T-cell (primary cell): ENCODE measurements at regions not wholly inside any gene's neighbourhood (a gene's known extent, or its start where the extent isn't known, plus 50 kb on each side); places are given as distances from the start of the nearest gene placed in this dataset.

Experiments used
- ATAC-seq, 4 experiments: fragments of 200-7000 bp in 3 of 4; fragments of 150-1000 bp in 1 of 4; cut with Tn5 transposase; replicated peaks in 1 of 4; 1 replicate in 3 of 4; 2 replicates in 1 of 4; pipeline ENCODE4 v1.10.0; 2021; ENCODE audit warnings: moderate library complexity in 3 of 4, mild to moderate bottlenecking in 2 of 4, moderate number of reproducible peaks in 1 of 4
- CTCF ChIA-PET, 2 donors: fragments of 300-600 bp; sonication (Branson Sonifier 250); formaldehyde crosslinking; loops; one replicate each; lab custom pipeline; 2022; ENCODE audit warnings: antibody characterized with exemption in 2 of 2; lab: Charles Lee
- POLR2A ChIA-PET, 2 donors: fragments of 300-600 bp; sonication (Branson Sonifier 250); formaldehyde crosslinking; loops; one replicate each; lab custom pipeline; 2022; ENCODE audit warnings: antibody characterized with exemption in 2 of 2; lab: Charles Lee
- DNase-seq, 35 experiments: peaks; one replicate each; pipeline versions ENCODE4 v3.0.0 to v3.0.0-alpha.2; 2013 to 2023
- H3K27ac ChIP-seq: one replicate; pipeline ENCODE4 v1.5.1; 2013; ENCODE audit warnings: low read length
- H3K27me3 ChIP-seq, 2 experiments: replicated peaks in 1 of 2; 1 replicate in 1 of 2; 2 replicates in 1 of 2; pipeline versions ENCODE4 v1.6.1 to v1.7.0; 2013; ENCODE audit warnings: low read length in 1 of 2, mixed read lengths in 1 of 2; ENCODE audit not compliant: control insufficient read depth in 2 of 2, insufficient read depth in 2 of 2; ENCODE audit errors: extremely low read depth in 1 of 2
- H3K36me3 ChIP-seq, 2 donors: 1 replicate in 1 of 2; 2 replicates in 1 of 2; pipeline versions ENCODE4 v1.6.1 to v1.7.0; 2013; ENCODE audit warnings: low read length in 1 of 2; ENCODE audit not compliant: control insufficient read depth in 2 of 2, insufficient read depth in 1 of 2; ENCODE audit errors: extremely low read depth in 1 of 2
- H3K4me1 ChIP-seq, 2 experiments: 1 replicate in 1 of 2; 2 replicates in 1 of 2; pipeline versions ENCODE4 v1.6.1 to v1.7.0; 2013; ENCODE audit warnings: low read length in 2 of 2, mixed read lengths in 1 of 2; ENCODE audit not compliant: insufficient read depth in 2 of 2, control insufficient read depth in 1 of 2; ENCODE audit errors: extremely low read depth in 1 of 2
- H3K4me3 ChIP-seq, 2 donors: 1 replicate in 1 of 2; 2 replicates in 1 of 2; pipeline versions ENCODE4 v1.5.1 to v1.7.0; 2013; ENCODE audit warnings: mild to moderate bottlenecking in 2 of 2, low read length in 1 of 2, moderate library complexity in 1 of 2; ENCODE audit not compliant: control insufficient read depth in 1 of 2; ENCODE audit errors: extremely low read depth in 1 of 2
- H3K9me3 ChIP-seq: 2 replicates; pipeline ENCODE4 v1.7.0; 2013
- H3K27ac Mint-ChIP-seq, 2 donors: one replicate each; pipeline ENCODE4 v1.8.0; 2020 to 2021; ENCODE audit warnings: mild to moderate bottlenecking in 2 of 2, mixed read lengths in 2 of 2
- H3K27me3 Mint-ChIP-seq, 2 donors: one replicate each; pipeline ENCODE4 v1.8.0; 2021 to 2022; ENCODE audit warnings: mixed read lengths in 2 of 2
- H3K36me3 Mint-ChIP-seq: one replicate; pipeline ENCODE4 v1.8.0; 2021; ENCODE audit warnings: mixed read lengths
- H3K4me1 Mint-ChIP-seq, 3 donors: one replicate each; pipeline ENCODE4 v1.8.0; 2020 to 2022; ENCODE audit warnings: mixed read lengths in 3 of 3, mild to moderate bottlenecking in 1 of 3
- H3K4me3 Mint-ChIP-seq, 3 donors: one replicate each; pipeline ENCODE4 v1.8.0; 2020 to 2022; ENCODE audit warnings: mild to moderate bottlenecking in 3 of 3, mixed read lengths in 3 of 3, moderate library complexity in 3 of 3
- H3K9me3 Mint-ChIP-seq, 3 donors: one replicate each; pipeline ENCODE4 v1.8.0; 2020 to 2022; ENCODE audit warnings: mixed read lengths in 3 of 3
- WGBS: methylation state at CpG from one replicate; pipeline ENCODE4 v1.1.5; 2013; ENCODE audit warnings: missing lambda C conversion rate; ENCODE audit not compliant: insufficient coverage; 5-methylcytosine and 5-hydroxymethylcytosine counted together

GRCh38 chr9:17846948-17847655 is 268.2 kb downstream of the SH3GL2 start:
- 48% methylated on average over 4 of the region's 4 CpGs for WGBS
- no peak overlapping the region for H3K4me3 Mint-ChIP-seq
- DNase-seq (no peak), ATAC-seq (no peak)
- Histone ChIP-seq H3K4me1 (no peaks in the 10 kb centered on the region), H3K27ac (no peak overlapping the region), H3K36me3 (no peaks in the 10 kb centered on the region), H3K9me3 (no peaks in the 10 kb centered on the region), H3K27me3 (no peaks in the 10 kb centered on the region), H3K4me3 (no peak overlapping the region)
- H3K4me1 Mint-ChIP-seq, result no peaks in the 10 kb centered on the region
- no peak overlapping the region for H3K27ac Mint-ChIP-seq
- CTCF ChIA-PET, result no interaction called here
- peaks cover 4 to 22% (median 17%) of the 10 kb centered on the region in 3 donors for H3K9me3 Mint-ChIP-seq
- POLR2A ChIA-PET, result no interaction called here
- no peaks in the 10 kb centered on the region for H3K27me3 Mint-ChIP-seq
- no peaks in the 10 kb centered on the region for H3K36me3 Mint-ChIP-seq

- Mint-ChIP-seq H3K4me3 (no peak overlapping the region), H3K27ac (no peak overlapping the region), H3K9me3 (peaks cover 4 to 22% (median 17%) of the 10 kb centered on the region in 3 donors)
Measured at GRCh38 chr9:17847908-17848307, 269.0 kb downstream of the SH3GL2 start.

GRCh38 chr9:17852108-17852507 is 273.2 kb downstream of the SH3GL2 start:
- H3K27ac Mint-ChIP-seq, result no peak overlapping the region
- no peaks in the 10 kb centered on the region for H3K4me1 ChIP-seq
- no peaks in the 10 kb centered on the region for H3K36me3 Mint-ChIP-seq
- no peaks in the 10 kb centered on the region for H3K27me3 ChIP-seq
- no peaks in the 10 kb centered on the region for H3K36me3 ChIP-seq
- DNase-seq (no peak), ATAC-seq (no peak)
- H3K4me1 Mint-ChIP-seq, result no peaks in the 10 kb centered on the region
- WGBS, result 33% methylated on average over 1 of the region's 2 CpGs
- no peaks in the 10 kb centered on the region for H3K27me3 Mint-ChIP-seq
- H3K27ac ChIP-seq, result no peak overlapping the region
- no peak overlapping the region for H3K4me3 Mint-ChIP-seq
- ChIA-PET CTCF (no interaction called here), POLR2A (no interaction called here)
- no peak overlapping the region for H3K4me3 ChIP-seq
- H3K9me3 Mint-ChIP-seq, result peaks cover 2 to 4% (median 4%) of the 10 kb centered on the region in 3 donors
- H3K9me3 ChIP-seq, result no peaks in the 10 kb centered on the region

More at GRCh38 chr9:17847908-17848307, 269.0 kb downstream of the SH3GL2 start:
- DNase-seq, result no peak
- ChIA-PET CTCF (no interaction called here), POLR2A (no interaction called here)
- no peak for ATAC-seq
- H3K4me3 ChIP-seq, result no peak overlapping the region
- H3K27ac ChIP-seq, result no peak overlapping the region
- Mint-ChIP-seq H3K4me1 (no peaks in the 10 kb centered on the region), H3K27me3 (no peaks in the 10 kb centered on the region), H3K36me3 (no peaks in the 10 kb centered on the region)
- WGBS, result no CpG with 5 or more reads among the region's 3 CpGs
- H3K4me1 ChIP-seq, result no peaks in the 10 kb centered on the region
- no peaks in the 10 kb centered on the region for H3K36me3 ChIP-seq
- no peaks in the 10 kb centered on the region for H3K27me3 ChIP-seq
- H3K9me3 ChIP-seq, result no peaks in the 10 kb centered on the region

GRCh38 chr9:17854487-17854886 is 275.6 kb downstream of the SH3GL2 start:
- ATAC-seq, result no peak
- no peak overlapping the region for H3K27ac Mint-ChIP-seq
- Histone ChIP-seq H3K27me3 (no peaks in the 10 kb centered on the region), H3K36me3 (no peaks in the 10 kb centered on the region), H3K27ac (no peak overlapping the region), H3K9me3 (no peaks in the 10 kb centered on the region), H3K4me3 (no peak overlapping the region), H3K4me1 (no peaks in the 10 kb centered on the region)
- no peak for DNase-seq
- no peak overlapping the region for H3K4me3 Mint-ChIP-seq
- no peaks in the 10 kb centered on the region for H3K36me3 Mint-ChIP-seq
- POLR2A ChIA-PET, result no interaction called here
- no peaks in the 10 kb centered on the region for H3K4me1 Mint-ChIP-seq
- no peaks in the 10 kb centered on the region for H3K27me3 Mint-ChIP-seq
- no CpG with 5 or more reads among the region's 1 CpG for WGBS
- CTCF ChIA-PET, result no interaction called here
- H3K9me3 Mint-ChIP-seq, result peaks cover 0 to 4% (median 4%) of the 10 kb centered on the region in 3 donors

- no peaks in the 10 kb centered on the region for H3K4me1 ChIP-seq
- H3K9me3 Mint-ChIP-seq, result peaks cover 3 to 4% (median 4%) of the 10 kb centered on the region in 3 donors
- no peaks in the 10 kb centered on the region for H3K36me3 ChIP-seq
- no peak for DNase-seq
- no peaks in the 10 kb centered on the region for H3K27me3 ChIP-seq
- H3K36me3 Mint-ChIP-seq, result no peaks in the 10 kb centered on the region
- H3K4me3 Mint-ChIP-seq, result no peak overlapping the region
- 83% methylated on average over 2 of the region's 3 CpGs for WGBS
- no peak overlapping the region for H3K4me3 ChIP-seq
- POLR2A ChIA-PET, result no interaction called here
- H3K27me3 Mint-ChIP-seq, result no peaks in the 10 kb centered on the region
- H3K9me3 ChIP-seq, result no peaks in the 10 kb centered on the region
- H3K27ac Mint-ChIP-seq, result no peak overlapping the region
- CTCF ChIA-PET, result no interaction called here
- no peaks in the 10 kb centered on the region for H3K4me1 Mint-ChIP-seq
- no peak overlapping the region for H3K27ac ChIP-seq
- no peak for ATAC-seq
Measured at GRCh38 chr9:17856995-17857394, 278.1 kb downstream of the SH3GL2 start.

GRCh38 chr9:17859228-17859627 is 280.4 kb downstream of the SH3GL2 start:
- Mint-ChIP-seq H3K36me3 (no peaks in the 10 kb centered on the region), H3K4me1 (no peaks in the 10 kb centered on the region), H3K27ac (no peak overlapping the region), H3K27me3 (no peaks in the 10 kb centered on the region), H3K9me3 (peaks cover 3 to 8% (median 4%) of the 10 kb centered on the region in 3 donors), H3K4me3 (no peak overlapping the region)
- H3K9me3 ChIP-seq, result no peaks in the 10 kb centered on the region
- H3K27ac ChIP-seq, result no peak overlapping the region
- no peaks in the 10 kb centered on the region for H3K27me3 ChIP-seq
- ATAC-seq, result no peak
- CTCF ChIA-PET, result no interaction called here
- WGBS, result no CpG with 5 or more reads among the region's 3 CpGs
- DNase-seq, result no peak
- no peaks in the 10 kb centered on the region for H3K36me3 ChIP-seq
- no peak overlapping the region for H3K4me3 ChIP-seq
- POLR2A ChIA-PET, result no interaction called here
- no peaks in the 10 kb centered on the region for H3K4me1 ChIP-seq
